Neural progenitor cell (in vitro differentiated cells): ENCODE measurements at regions not wholly inside any gene's neighbourhood (a gene's known extent, or its start where the extent isn't known, plus 50 kb on each side); places are given as distances from the start of the nearest gene placed in this dataset.

Experiments
- EZH2phosphoT487 ChIP-seq: fragments of 200-600 bp; sonication (generic); IDR thresholded peaks from 2 replicates; pipeline ENCODE4 v1.6.1; 2017; ENCODE audit warnings: antibody characterized with exemption
- TF ChIP-seq, protein P1 (sequence below): fragments of 200-600 bp; sonication (generic); IDR thresholded peaks from 2 replicates; pipeline ENCODE4 v1.5.1; 2017; ENCODE audit warnings: antibody characterized with exemption, mild to moderate bottlenecking

DNA sequence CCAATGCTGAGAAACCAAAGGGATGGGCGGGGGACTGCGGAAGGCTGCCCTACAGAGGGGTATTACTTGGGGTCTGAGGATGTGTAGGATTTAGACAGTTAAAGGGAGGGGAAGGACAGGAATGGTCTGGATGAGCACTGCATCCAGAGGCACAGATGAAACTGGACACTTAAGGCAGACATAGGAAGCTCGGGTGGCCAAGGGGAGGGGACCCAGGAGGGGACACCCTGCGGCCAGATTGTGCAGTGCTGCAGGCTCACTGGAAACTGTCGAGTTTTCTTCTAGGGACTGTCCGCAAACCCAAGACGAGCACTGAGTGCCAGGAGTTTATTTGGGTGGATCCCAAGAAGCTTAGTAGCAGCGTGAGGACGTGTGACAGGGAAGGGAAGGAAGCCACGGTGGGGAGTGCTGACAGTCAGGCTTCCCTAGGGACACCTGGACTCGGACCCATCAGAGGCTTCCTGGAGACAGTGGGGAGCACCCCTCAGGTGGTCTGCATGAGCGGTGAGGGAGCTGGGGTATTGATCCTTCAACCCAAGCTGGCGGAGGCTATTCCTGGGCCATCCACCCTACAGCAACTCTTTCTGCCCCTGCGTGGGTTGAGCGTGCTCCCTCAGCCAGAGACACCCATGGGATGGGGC, 278.7 kb downstream of the FOXL1 start:
- TF ChIP-seq EZH2phosphoT487 = no peak
- TF ChIP-seq, protein P1, sequence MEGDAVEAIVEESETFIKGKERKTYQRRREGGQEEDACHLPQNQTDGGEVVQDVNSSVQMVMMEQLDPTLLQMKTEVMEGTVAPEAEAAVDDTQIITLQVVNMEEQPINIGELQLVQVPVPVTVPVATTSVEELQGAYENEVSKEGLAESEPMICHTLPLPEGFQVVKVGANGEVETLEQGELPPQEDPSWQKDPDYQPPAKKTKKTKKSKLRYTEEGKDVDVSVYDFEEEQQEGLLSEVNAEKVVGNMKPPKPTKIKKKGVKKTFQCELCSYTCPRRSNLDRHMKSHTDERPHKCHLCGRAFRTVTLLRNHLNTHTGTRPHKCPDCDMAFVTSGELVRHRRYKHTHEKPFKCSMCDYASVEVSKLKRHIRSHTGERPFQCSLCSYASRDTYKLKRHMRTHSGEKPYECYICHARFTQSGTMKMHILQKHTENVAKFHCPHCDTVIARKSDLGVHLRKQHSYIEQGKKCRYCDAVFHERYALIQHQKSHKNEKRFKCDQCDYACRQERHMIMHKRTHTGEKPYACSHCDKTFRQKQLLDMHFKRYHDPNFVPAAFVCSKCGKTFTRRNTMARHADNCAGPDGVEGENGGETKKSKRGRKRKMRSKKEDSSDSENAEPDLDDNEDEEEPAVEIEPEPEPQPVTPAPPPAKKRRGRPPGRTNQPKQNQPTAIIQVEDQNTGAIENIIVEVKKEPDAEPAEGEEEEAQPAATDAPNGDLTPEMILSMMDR = no peak
